GM21576 (cell line): ENCODE measurements at regions not wholly inside any gene's neighbourhood (a gene's known extent, or its start where the extent isn't known, plus 50 kb on each side); places are given as distances from the start of the nearest gene placed in this dataset.

Source experiments
- ATAC-seq: cut with Tn5 transposase; IDR thresholded peaks from one replicate; pipeline ENCODE4 v1.9.1; 2021; ENCODE audit warnings: mild to moderate bottlenecking, moderate library complexity; ENCODE audit not compliant: unreplicated experiment

GRCh38 chr7:25358926-25359325 lies 130.6 kb upstream of the NPVF start:
- no peak for ATAC-seq

- ATAC-seq, result no peak
Measured at GRCh38 chr7:25359471-25360059, 131.3 kb upstream of the NPVF start.

GRCh38 chr7:25360451-25360850 lies 132.2 kb upstream of the NPVF start:
- ATAC-seq, result no peak

- ATAC-seq, result no peak
Measured at GRCh38 chr7:25361387-25361786, 133.1 kb upstream of the NPVF start.

GRCh38 chr7:25361863-25362262 lies 133.6 kb upstream of the NPVF start:
- ATAC-seq, result no peak

- no peak for ATAC-seq
Measured at GRCh38 chr7:25368599-25369201, 140.4 kb upstream of the NPVF start.

GRCh38 chr7:25369786-25370185 lies 141.5 kb upstream of the NPVF start:
- ATAC-seq, result no peak

- no peak for ATAC-seq
Measured at GRCh38 chr7:25371972-25372371, 143.7 kb upstream of the NPVF start.

GRCh38 chr7:25375805-25376600 lies 147.7 kb upstream of the NPVF start:
- ATAC-seq, result no peak

GRCh38 chr7:25379351-25380300 lies 151.3 kb upstream of the NPVF start:
- no peak for ATAC-seq

- ATAC-seq, result no peak
Measured at GRCh38 chr7:25381818-25382589, 153.7 kb upstream of the NPVF start.

GRCh38 chr7:25382869-25383268 lies 154.6 kb upstream of the NPVF start:
- ATAC-seq, result no peak

- no peak for ATAC-seq
Measured at GRCh38 chr7:25383402-25383801, 155.1 kb upstream of the NPVF start.

- no peak for ATAC-seq
Measured at GRCh38 chr7:25384788-25385505, 156.7 kb upstream of the NPVF start.

GRCh38 chr7:25385506-25386136 lies 157.3 kb upstream of the NPVF start:
- no peak for ATAC-seq

- ATAC-seq, result no peak
Measured at GRCh38 chr7:25386311-25386744, 158.0 kb upstream of the NPVF start.

- ATAC-seq, result no peak
Measured at GRCh38 chr7:25388681-25389080, 160.4 kb upstream of the NPVF start.

- ATAC-seq, result no peak
Measured at GRCh38 chr7:25389489-25390106, 161.3 kb upstream of the NPVF start.
